Endothelial cell of umbilical vein (primary cell): ENCODE measurements at regions not wholly inside any gene's neighbourhood (a gene's known extent, or its start where the extent isn't known, plus 50 kb on each side); places are given as distances from the start of the nearest gene placed in this dataset.

Experiments used
- EZH2 ChIP-seq: IDR thresholded peaks from 2 replicates; pipeline ENCODE4 v1.6.1; 2012; ENCODE audit warnings: borderline replicate concordance, low read depth, mild to moderate bottlenecking, moderate library complexity, low read length, inconsistent platforms; ENCODE audit not compliant: severe bottlenecking
- FOS ChIP-seq: IDR thresholded peaks from 2 replicates; pipeline ENCODE4 v1.6.1; 2011; ENCODE audit warnings: mild to moderate bottlenecking, low read length, moderate library complexity, borderline replicate concordance; ENCODE audit not compliant: insufficient read depth
- POLR2A ChIP-seq: IDR thresholded peaks from 2 replicates; pipeline ENCODE4 v1.6.1; 2012; ENCODE audit warnings: low read depth, mild to moderate bottlenecking, control low read depth, low read length
- POLR2AphosphoS5 ChIP-seq: IDR thresholded peaks from 2 replicates; pipeline ENCODE4 v1.6.1; 2012; ENCODE audit warnings: low read depth, mild to moderate bottlenecking, control low read depth, low read length, moderate library complexity; ENCODE audit not compliant: insufficient read depth
- TF ChIP-seq, protein P1 (sequence below), 2 donors: IDR thresholded peaks; 1 replicate in 1 of 2; 2 replicates in 1 of 2; pipeline ENCODE4 v1.5.1; 2011; ENCODE audit warnings: low read length in 2 of 2, mild to moderate bottlenecking in 2 of 2, moderate library complexity in 2 of 2, control low read depth in 1 of 2, inconsistent platforms in 1 of 2, low read depth in 1 of 2; ENCODE audit not compliant: insufficient read depth in 1 of 2; ENCODE audit errors: extremely low read depth in 1 of 2
- TF ChIP-seq, protein P2 (sequence below): IDR thresholded peaks from 2 replicates; pipeline ENCODE4 v1.6.1; 2011; ENCODE audit not compliant: insufficient read depth, insufficient read length

DNA sequence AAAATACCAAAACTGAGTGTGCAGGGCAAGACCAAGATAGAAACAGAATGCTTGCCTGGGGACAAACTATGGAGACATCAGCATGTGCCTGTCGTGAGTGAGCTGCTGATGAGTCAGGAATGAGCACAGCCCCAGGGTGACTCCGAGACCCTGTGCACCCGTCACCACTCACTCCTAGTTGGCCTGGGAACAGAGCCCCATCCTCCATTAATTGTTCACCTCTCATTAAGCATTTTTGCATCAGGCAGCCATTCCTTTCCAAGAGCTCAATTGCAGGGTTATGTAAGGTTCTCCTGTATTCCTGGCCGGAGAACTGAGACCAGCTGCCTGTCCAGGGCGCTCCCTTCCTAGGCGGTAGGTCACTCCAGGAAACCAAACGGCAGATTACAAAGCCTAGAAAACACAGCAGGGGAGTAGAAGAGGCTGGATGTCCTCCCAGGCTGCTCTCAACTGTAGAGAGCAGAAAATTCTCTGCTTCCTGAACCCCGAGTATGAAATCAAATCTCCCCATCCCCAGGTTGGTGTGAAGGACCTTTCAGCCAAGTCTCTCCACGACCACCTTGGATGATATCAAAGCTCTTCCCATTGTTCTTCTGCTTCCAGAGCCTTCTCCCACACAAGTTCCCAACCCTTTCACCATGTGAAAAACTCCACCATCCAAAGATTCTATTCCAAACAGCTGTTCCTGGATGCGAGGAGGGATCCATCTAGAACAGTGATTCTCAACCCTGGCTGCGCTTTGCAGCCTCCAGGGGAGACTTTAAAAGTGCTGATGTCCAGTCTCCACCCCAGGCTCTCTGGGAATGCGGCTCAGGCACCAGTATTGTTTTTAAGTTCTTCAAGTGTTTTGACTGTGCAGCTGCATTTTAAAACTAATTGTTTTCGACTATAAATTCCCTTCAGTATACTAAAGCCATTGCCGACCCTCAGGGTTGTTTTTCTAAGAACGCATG is 532.6 kb upstream of the JARID2 start:
- TF ChIP-seq, protein P1, sequence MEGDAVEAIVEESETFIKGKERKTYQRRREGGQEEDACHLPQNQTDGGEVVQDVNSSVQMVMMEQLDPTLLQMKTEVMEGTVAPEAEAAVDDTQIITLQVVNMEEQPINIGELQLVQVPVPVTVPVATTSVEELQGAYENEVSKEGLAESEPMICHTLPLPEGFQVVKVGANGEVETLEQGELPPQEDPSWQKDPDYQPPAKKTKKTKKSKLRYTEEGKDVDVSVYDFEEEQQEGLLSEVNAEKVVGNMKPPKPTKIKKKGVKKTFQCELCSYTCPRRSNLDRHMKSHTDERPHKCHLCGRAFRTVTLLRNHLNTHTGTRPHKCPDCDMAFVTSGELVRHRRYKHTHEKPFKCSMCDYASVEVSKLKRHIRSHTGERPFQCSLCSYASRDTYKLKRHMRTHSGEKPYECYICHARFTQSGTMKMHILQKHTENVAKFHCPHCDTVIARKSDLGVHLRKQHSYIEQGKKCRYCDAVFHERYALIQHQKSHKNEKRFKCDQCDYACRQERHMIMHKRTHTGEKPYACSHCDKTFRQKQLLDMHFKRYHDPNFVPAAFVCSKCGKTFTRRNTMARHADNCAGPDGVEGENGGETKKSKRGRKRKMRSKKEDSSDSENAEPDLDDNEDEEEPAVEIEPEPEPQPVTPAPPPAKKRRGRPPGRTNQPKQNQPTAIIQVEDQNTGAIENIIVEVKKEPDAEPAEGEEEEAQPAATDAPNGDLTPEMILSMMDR (IDR thresholded peaks at IDR 0.05; ENCODE audit: extremely low read depth in 1 of 2, insufficient read depth in 1 of 2, low read depth in 1 of 2, low read length in 2 of 2), result no peak
- no peak for TF ChIP-seq POLR2AphosphoS5
- TF ChIP-seq, protein P2, sequence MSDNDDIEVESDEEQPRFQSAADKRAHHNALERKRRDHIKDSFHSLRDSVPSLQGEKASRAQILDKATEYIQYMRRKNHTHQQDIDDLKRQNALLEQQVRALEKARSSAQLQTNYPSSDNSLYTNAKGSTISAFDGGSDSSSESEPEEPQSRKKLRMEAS, result no peak
- no peak for TF ChIP-seq POLR2A
- TF ChIP-seq EZH2, result no peak
- no peak for TF ChIP-seq FOS
